Activated CD4-positive, alpha-beta T cell treated with anti-CD3 and anti-CD28 coated beads for 48 hours (primary cell): ENCODE measurements at regions not wholly inside any gene's neighbourhood (a gene's known extent, or its start where the extent isn't known, plus 50 kb on each side); places are given as distances from the start of the nearest gene placed in this dataset.
"Not testable (repeated sequence)": the region's sequence is repeated elsewhere in the genome, so short reads cannot be mapped to it uniquely, and the experiment has no call there.

ENCODE experiments used
- DNase-seq: peaks from one replicate; pipeline ENCODE4 v3.0.0-alpha.2; 2020

GRCh38 chr7:20839196-20839735 lies 52.6 kb upstream of the SP8 start:
- no peak for DNase-seq

- DNase-seq: no peak
Observed at GRCh38 chr7:20839987-20840386, 53.3 kb upstream of the SP8 start.

- DNase-seq: no peak
Observed at GRCh38 chr7:20846791-20847190, 60.1 kb upstream of the SP8 start.

- no peak for DNase-seq
Observed at GRCh38 chr7:20858951-20859350, 72.3 kb upstream of the SP8 start.

DNA sequence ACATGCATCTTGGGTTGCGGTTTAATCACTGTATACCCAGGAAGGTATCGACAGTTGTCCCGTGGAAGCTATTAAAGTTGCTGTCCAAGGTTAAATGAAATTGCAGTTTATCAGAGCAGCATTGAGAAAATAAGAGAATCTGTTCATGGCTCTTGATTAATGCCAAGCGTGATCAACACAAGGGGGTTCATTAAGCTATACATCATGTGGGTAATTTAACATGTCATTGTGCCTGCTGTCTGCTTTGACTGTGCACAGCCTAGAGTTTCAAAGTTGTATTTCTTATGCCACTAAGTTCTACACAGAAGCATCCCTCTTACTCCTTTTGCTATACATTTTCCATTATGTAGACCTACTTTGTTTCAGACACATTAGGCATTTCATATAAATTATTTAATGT lies 74.8 kb upstream of the SP8 start:
- no peak for DNase-seq

GRCh38 chr7:20862554-20862953 lies 75.9 kb upstream of the SP8 start:
- DNase-seq: no peak

- DNase-seq: no peak
Observed at GRCh38 chr7:20864221-20864620, 77.5 kb upstream of the SP8 start.

DNA sequence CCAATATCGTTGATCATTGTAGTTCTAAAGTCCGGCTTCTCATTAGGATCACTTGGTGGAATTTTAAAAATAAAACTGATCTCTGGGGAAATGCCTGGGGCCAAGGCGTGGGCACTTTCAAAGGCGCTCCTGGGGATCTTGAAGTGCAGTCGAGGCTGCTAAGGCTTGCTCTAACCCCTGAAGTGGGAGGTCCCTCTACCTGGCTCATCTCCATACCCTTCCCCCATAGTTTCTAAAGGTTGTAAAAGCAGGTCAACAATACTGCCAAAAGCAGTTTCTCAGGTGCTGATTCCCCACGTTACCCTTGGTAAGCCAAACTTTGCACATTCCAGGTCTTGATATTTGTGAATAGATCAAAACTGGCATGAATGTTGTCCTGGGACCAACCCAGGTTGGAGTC lies 79.0 kb upstream of the SP8 start:
- no peak for DNase-seq

DNA sequence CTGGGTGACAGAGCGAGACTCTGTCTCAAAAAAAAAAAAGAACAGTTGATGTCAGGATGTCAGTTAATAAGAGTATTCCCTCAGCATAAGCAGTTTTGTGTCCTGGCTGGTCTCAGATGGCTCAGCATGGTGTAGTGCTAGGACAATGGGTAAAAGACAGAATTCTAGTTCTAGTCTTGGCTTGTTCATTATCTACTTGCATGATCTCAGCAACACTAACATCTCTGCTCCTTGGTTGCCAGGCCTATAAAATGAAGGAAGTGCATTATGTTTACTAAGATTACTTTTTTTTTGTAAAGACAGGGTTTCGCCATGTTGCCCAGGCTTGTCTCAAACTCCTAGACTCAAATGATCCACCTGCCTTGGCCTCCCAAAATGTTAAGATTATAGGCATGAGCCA lies 84.3 kb upstream of the SP8 start:
- no peak for DNase-seq

- DNase-seq: no peak
Observed at GRCh38 chr7:20892776-20893175, 106.1 kb upstream of the SP8 start.

- no peak for DNase-seq
Observed at GRCh38 chr7:20894806-20895205, 108.1 kb upstream of the SP8 start.

DNA sequence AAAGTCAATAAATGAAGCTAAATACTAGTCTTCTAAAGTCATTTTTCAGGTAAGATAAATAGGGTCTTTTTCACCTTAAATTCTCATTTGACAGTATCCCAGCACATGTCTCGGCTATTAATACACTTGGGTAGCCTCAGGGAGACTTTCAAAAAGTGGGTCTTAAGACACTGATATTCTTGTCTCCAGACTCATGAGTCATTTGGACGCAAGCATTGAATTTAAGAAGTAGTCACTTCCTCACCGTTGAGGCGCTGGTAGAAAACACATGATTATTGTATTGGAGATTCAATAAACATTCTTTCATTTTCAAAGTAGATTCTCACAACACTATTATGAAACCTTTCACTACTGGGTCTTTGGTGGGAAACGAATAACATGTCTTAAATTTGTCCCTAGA lies 108.9 kb upstream of the SP8 start:
- no peak for DNase-seq

DNA sequence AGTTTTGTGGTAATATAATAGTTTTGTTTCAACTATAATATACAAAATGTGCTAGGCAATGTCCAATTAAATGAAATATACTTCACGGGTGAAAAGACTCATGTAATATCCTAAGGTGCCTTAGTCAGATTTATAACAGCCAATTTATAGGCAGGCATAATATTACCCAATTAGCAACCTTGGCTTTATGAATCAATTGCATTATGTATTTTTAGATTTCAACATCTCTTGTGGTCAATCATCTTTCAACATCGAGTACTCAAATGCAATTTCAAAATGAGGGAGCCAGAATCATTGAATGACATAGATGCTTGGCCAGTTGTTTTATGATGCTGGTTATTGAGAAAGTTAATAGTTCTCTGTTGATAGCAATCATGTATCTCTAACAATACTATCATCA lies 110.3 kb upstream of the SP8 start:
- DNase-seq: no peak

DNA sequence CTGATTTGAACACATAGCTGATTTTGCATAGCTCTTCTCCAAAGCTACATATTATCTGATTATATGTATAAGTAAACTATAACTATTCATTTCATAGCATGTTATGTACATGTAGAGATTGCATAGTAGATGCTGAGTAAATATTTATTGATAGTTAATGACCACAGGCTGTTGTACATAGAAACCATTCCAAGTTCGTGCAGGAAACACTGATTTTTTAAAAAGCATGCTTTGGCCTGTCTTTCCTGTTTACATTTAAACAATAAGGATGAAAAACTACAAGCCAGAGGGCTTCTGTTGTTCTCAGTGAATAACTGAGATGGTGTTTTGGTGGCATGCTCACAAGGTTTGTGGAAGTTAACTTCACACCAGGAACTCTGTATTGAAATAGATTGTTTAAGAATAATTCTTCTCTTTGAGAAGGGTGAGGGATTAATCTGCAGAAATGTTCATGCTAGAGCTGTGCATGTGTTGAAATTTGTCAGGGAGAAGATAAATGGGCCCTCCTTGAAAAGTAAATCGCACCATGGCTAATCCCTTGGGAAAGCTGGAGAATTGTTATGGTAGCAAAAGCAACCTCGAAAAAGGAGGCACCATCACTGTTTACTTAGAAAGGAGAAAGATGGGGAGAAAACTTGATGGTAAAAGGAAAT lies 120.2 kb upstream of the SP8 start:
- no peak for DNase-seq

GRCh38 chr7:20911081-20911480 lies 124.4 kb upstream of the SP8 start:
- no peak for DNase-seq

DNA sequence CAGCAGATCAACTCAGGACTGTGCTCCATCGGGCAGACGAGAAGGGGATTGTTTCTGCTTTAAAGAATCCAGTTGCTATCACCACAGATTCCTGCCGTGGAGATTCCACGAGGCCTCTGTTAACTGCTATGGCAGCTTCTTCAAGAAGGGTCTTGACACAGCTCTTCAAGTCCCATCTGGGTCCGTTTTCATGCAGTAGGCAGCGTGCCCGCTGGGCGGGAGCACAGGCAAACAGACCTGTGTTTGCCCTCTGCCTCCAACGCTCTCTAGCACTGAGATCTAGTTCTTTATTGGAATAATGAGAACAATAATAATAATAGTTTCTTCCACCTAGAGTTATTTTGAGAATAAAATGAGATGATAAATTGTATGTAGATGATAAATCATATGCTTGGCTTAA lies 127.2 kb upstream of the SP8 start:
- DNase-seq: no peak

DNA sequence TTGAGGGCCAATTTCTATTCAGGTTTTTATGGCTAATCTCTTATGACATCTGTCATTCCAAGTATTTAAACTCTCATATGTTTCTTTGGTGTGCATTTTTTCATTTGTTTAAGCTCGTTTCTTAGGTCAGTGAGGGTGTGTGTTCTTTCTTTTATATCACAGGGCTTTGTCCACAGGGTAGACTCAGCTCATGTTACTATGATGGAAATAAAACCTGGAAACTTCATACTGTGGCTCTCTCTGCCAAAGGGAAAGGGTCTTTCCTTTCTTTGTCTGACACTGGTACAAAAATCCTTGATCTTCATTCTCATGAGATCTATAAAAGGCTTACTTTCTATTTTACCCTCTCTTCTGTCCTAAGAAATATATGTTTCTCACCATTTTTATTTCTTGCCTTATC lies 129.6 kb upstream of the SP8 start:
- DNase-seq: no peak

DNA sequence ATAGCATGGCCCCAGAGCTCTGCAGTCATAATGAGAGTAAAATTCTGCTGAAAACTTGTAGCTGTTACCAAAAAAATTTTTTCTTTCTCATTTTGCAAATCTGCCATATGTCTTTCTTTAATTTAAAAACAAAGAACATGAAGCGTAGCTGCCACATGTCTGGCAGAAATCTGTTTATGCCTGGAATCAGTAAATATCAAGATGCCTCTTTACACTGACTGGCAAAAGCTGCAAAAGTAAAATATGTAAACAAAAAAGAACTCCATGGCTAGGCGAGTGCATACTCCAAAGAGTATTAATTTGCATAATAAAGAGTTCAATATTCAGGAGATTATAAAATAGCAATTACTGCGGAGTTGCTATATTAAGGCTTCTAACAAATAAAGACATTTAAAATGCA lies 130.9 kb upstream of the SP8 start:
- no peak for DNase-seq

GRCh38 chr7:20918156-20918555 lies 131.5 kb upstream of the SP8 start:
- no peak for DNase-seq

DNA sequence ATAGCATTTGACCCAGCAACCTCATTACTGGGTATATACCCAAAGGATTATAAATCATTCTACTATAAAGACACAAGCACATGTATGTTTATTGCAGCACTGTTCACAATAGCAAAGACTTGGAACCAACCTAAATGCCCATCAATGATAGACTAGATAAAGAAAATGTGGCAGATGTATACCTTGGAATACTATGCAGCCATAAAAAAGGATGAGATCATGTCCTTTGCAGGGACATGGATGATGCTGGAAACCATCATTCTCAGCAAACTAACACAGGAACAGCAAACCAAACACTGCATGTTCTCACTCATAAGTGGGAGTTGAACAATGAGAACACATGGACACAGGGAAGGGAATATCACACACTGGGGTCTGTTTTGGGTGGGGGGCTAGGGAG lies 140.5 kb upstream of the SP8 start:
- DNase-seq: not testable (repeated sequence)

DNA sequence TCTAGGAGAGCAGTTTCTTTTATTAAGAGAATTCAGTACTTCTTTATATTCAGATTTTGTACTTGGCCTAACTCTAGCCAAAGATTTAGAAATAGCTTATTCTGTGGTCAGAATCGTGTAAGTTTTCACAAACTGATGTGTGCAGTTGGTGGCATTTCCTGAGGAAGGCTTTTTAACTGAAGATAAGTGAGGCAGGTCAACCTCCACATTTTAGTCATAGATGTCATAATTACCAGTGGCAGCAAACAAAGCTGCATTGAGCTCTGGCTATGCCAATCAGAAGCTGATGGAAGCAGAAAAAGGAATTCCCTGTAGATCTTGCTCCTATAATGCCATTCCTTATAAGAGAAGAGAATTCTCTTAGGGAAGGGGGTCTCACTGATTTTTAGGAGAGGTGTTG lies 141.3 kb upstream of the SP8 start:
- DNase-seq: no peak

DNA sequence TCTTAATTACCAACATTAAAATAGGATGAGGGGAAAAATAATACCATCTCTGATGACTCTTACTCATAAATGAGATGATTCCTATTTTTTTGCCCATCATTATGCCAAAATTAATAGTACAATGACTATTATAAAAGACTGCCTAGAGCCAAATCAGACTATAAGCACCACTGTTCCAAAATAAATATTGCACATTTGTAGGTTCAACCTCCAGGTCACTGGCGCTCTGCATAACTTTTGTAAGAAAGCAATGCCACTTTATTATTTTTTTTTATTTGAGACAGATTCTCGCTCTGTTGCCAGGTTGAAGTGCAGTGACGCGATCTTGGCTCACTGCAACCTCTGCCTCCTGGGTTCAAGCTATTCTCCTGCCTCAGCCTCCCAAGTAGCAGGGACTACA lies 142.5 kb upstream of the SP8 start:
- no peak for DNase-seq

GRCh38 chr7:20931739-20932138 lies 145.1 kb upstream of the SP8 start:
- DNase-seq: no peak

GRCh38 chr7:20932785-20933527 lies 146.3 kb upstream of the SP8 start:
- DNase-seq: no peak

DNA sequence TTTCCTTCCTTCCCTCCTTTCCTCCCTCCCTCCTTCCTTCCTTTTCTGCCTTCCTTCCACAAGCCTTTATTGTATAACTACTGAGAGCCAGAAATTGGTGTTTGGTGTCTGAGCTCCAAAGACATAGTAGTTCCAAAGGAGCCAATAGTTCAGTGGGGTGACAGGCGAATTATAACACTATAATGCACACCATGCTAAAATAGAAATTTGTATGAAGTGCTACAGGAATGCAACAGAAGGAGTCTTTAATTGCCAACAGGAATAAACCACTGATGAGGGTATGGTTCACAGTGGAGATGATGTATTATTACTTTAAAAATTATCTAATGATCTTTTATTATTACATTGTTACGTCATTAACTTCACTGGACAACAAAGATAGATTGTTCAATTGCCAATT lies 158.8 kb upstream of the SP8 start:
- no peak for DNase-seq
